ENCODE measurements at regions not wholly inside any gene's neighbourhood (a gene's known extent, or its start where the extent isn't known, plus 50 kb on each side); places are given as distances from the start of the nearest gene placed in this dataset.

GRCh38 chr6:159103396-159104162 lies 58.8 kb upstream of the TAGAP start:
- H3K27me3 ChIP-seq (replicated peaks; ENCODE audit: control insufficient read depth, insufficient read depth, low read length): no peaks in the 10 kb centered on the region
- H3K36me3 ChIP-seq (ENCODE audit: control insufficient read depth, insufficient read depth, low read length): no peaks in the 10 kb centered on the region
- DNase-seq (ENCODE audit: extremely low read depth, insufficient read length): no peak
- TF ChIP-seq CTCF (IDR thresholded peaks at IDR 0.05; ENCODE audit: insufficient read depth, low read length, poor library complexity, severe bottlenecking): no peak
- H3K4me3 ChIP-seq (replicated peaks; ENCODE audit: low read depth, low read length): no peak overlapping the region

DNA sequence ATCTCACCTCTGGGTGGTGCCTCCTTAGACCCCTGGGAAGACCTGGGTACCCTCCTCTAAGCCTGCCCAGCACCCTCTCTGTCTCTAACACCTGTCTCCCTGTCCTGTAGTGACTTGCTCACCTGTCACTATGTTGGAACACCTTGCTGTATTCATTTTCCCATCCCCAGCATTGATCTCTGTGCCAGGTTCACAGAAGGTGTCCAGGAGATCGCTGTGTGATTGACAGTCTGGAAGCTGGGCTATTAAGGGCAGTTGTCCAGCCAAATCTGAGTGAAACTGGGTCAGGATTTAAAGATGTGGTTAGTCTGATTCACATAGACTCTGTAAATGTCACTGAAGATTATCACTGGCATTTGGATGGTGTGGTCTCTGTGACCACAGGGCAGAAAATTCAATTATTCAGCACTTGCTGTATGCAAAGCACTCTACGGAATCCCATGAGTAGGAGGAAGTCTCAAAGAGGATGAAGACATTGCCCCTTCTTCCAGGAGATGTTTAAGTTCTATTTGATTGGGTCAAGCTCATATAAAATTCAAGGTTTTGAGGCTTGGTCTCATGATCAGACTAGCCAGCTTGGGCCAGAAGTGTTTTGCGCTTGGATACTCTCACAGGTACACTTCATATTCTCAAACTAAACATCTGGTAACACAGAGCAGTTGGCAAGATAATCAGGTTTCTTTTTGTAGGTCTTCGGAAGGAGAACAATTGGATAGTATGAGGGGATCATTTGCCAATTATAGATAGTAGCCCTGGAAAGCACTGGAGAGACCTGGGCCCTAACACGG lies 57.8 kb upstream of the TAGAP start:
- no peaks in the 10 kb centered on the region for H3K27me3 ChIP-seq (replicated peaks; ENCODE audit: control insufficient read depth, insufficient read depth, low read length)
- H3K36me3 ChIP-seq (ENCODE audit: control insufficient read depth, insufficient read depth, low read length): no peaks in the 10 kb centered on the region
- no peak overlapping the region for H3K4me3 ChIP-seq (replicated peaks; ENCODE audit: low read depth, low read length)
- TF ChIP-seq CTCF (IDR thresholded peaks at IDR 0.05; ENCODE audit: insufficient read depth, low read length, poor library complexity, severe bottlenecking): no peak
- DNase-seq (ENCODE audit: extremely low read depth, insufficient read length): no peak

DNA sequence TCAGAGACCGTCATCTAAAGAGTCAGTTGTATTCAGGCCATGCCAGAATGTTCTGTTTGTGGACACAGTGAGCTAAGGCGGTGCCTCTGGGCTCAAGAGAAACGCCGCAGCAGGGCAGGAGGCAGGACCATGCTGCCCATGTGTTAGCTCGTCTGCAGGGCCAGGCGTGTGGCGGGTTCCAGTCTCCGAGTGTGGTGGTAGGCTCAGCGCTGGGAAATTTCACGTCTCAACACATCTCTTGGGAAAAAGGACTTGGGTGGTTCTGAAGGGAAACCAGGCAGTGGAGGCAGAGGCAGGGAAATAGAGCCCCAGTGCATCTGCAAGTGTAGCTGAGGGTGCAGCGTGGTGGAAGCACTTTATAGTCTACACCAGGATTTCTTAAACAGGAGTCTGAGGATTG lies 56.9 kb upstream of the TAGAP start:
- Histone ChIP-seq H3K27me3 (replicated peaks; ENCODE audit: control insufficient read depth, insufficient read depth, low read length) (no peaks in the 10 kb centered on the region), H3K36me3 (ENCODE audit: control insufficient read depth, insufficient read depth, low read length) (no peaks in the 10 kb centered on the region), H3K4me3 (replicated peaks; ENCODE audit: low read depth, low read length) (no peak overlapping the region)
- DNase-seq (ENCODE audit: extremely low read depth, insufficient read length): no peak
- no peak for TF ChIP-seq CTCF (IDR thresholded peaks at IDR 0.05; ENCODE audit: insufficient read depth, low read length, poor library complexity, severe bottlenecking)

GRCh38 chr6:159100395-159101182 lies 55.8 kb upstream of the TAGAP start:
- DNase-seq (ENCODE audit: extremely low read depth, insufficient read length): no peak
- TF ChIP-seq CTCF (IDR thresholded peaks at IDR 0.05; ENCODE audit: insufficient read depth, low read length, poor library complexity, severe bottlenecking): no peak
- no peaks in the 10 kb centered on the region for H3K27me3 ChIP-seq (replicated peaks; ENCODE audit: control insufficient read depth, insufficient read depth, low read length)
- H3K36me3 ChIP-seq (ENCODE audit: control insufficient read depth, insufficient read depth, low read length): no peaks in the 10 kb centered on the region
- no peak overlapping the region for H3K4me3 ChIP-seq (replicated peaks; ENCODE audit: low read depth, low read length)

DNA sequence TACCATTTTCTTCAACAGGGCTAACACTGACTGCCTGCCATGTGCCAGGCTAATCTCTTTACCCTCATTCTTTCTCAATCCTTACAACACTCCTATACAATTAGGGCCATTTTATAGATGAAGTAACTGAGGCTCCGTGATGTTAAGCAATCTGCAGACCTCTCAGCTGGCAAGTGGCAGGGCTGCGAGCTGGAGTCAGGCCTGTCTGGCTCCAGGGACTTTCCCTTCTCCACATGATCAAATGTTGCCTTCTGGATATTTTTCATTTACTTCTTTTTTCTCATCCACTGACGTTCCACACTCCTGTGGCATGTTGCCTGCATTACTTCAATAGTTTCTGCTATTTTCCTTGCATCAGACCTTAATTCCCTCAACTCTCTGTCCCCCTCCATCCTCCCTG lies 55.2 kb upstream of the TAGAP start:
- Histone ChIP-seq H3K4me3 (replicated peaks; ENCODE audit: low read depth, low read length) (no peak overlapping the region), H3K27me3 (replicated peaks; ENCODE audit: control insufficient read depth, insufficient read depth, low read length) (no peaks in the 10 kb centered on the region), H3K36me3 (ENCODE audit: control insufficient read depth, insufficient read depth, low read length) (no peaks in the 10 kb centered on the region)
- TF ChIP-seq CTCF (IDR thresholded peaks at IDR 0.05; ENCODE audit: insufficient read depth, low read length, poor library complexity, severe bottlenecking): no peak
- DNase-seq (ENCODE audit: extremely low read depth, insufficient read length): no peak

Data from GM06990 (cell line).